H1 (cell line): ENCODE measurements at regions not wholly inside any gene's neighbourhood (a gene's known extent, or its start where the extent isn't known, plus 50 kb on each side); places are given as distances from the start of the nearest gene placed in this dataset.
A peak's percentile ranks its signal among the peaks of the same experiment; 100 is the strongest.

Experiments
- CTCF ChIA-PET: fragments of 300-600 bp; sonication (Branson Sonifier 250); formaldehyde crosslinking; loops from one replicate; lab custom pipeline; 2021; ENCODE audit not compliant: partially characterized antibody; lab: Charles Lee
- POLR2A ChIA-PET: fragments of 300-600 bp; sonication (Branson Sonifier 250); formaldehyde crosslinking; loops from one replicate; lab custom pipeline; 2021; ENCODE audit warnings: inconsistent platforms; ENCODE audit not compliant: partially characterized antibody; lab: Charles Lee
- DNase-seq, 2 experiments: peaks; one replicate each; pipeline versions ENCODE4 v3.0.0 to v3.0.0-alpha.2; 2010 to 2022; ENCODE audit warnings: low spot score in 2 of 2, low read depth in 1 of 2, mixed read lengths in 1 of 2
- FAIRE-seq: peaks from 2 replicates; lab custom pipeline; 2011; peaks lifted over from hg19 to GRCh38; lab: Jason Lieb, UNC
- H2AFZ ChIP-seq: 2 replicates; pipeline ENCODE4 v1.8.1; 2012; ENCODE audit warnings: low read length, inconsistent platforms
- H2AK5ac ChIP-seq: 2 replicates; pipeline ENCODE4 v1.6.1; 2013; ENCODE audit warnings: low read depth, low read length
- H2BK120ac ChIP-seq: replicated peaks from 2 replicates; pipeline ENCODE3; 2013; ENCODE audit warnings: low read depth, low read length, inconsistent platforms
- H2BK12ac ChIP-seq: 2 replicates; pipeline ENCODE4 v1.6.1; 2013; ENCODE audit warnings: low read depth, low read length
- H2BK15ac ChIP-seq: 2 replicates; pipeline ENCODE4 v1.6.1; 2013; ENCODE audit warnings: low read length
- H2BK20ac ChIP-seq: 2 replicates; pipeline ENCODE4 v1.6.1; 2013; ENCODE audit warnings: low read length
- H2BK5ac ChIP-seq: 2 replicates; pipeline ENCODE4 v1.6.1; 2013; ENCODE audit warnings: low read depth, low read length
- H3K14ac ChIP-seq: 2 replicates; pipeline ENCODE4 v1.6.1; 2013; ENCODE audit warnings: inconsistent platforms; ENCODE audit not compliant: insufficient read length
- H3K18ac ChIP-seq: 2 replicates; pipeline ENCODE4 v1.6.1; 2013; ENCODE audit warnings: low read length; ENCODE audit errors: extremely low read depth
- H3K23ac ChIP-seq: 2 replicates; pipeline ENCODE4 v1.6.1; 2013; ENCODE audit warnings: inconsistent platforms; ENCODE audit not compliant: insufficient read length
- H3K23me2 ChIP-seq: 2 replicates; pipeline ENCODE4 v1.6.1; 2013; ENCODE audit warnings: low read depth, low read length
- H3K27ac ChIP-seq: 2 replicates; pipeline ENCODE4 v1.6.1; 2011; ENCODE audit warnings: low read depth, low read length, inconsistent platforms
- H3K27me3 ChIP-seq, 4 experiments: replicated peaks in 1 of 4; 1 replicate in 1 of 4; 2 replicates in 3 of 4; pipeline versions ENCODE4 v1.6.1 to v1.8.1; 2011 to 2013; ENCODE audit warnings: low read length in 3 of 4, mild to moderate bottlenecking in 3 of 4, inconsistent platforms in 2 of 4, mixed read lengths in 2 of 4, moderate library complexity in 1 of 4; ENCODE audit not compliant: control insufficient read depth in 3 of 4, insufficient read depth in 3 of 4; ENCODE audit errors: extremely low read depth in 1 of 4
- H3K36me3 ChIP-seq, 4 experiments: 2 replicates each; pipeline versions ENCODE4 v1.6.1 to v1.8.1; 2011 to 2013; ENCODE audit warnings: mild to moderate bottlenecking in 4 of 4, low read length in 3 of 4, moderate library complexity in 2 of 4, control low read depth in 1 of 4, inconsistent platforms in 1 of 4; ENCODE audit not compliant: insufficient read depth in 4 of 4, control insufficient read depth in 2 of 4
- H3K4ac ChIP-seq: replicated peaks from 2 replicates; pipeline ENCODE3; 2013; ENCODE audit warnings: low read length, low read depth, mixed read lengths, inconsistent platforms; ENCODE audit not compliant: insufficient read length
- H3K4me1 ChIP-seq, 4 experiments: replicated peaks in 1 of 4; 1 replicate in 1 of 4; 2 replicates in 3 of 4; pipeline versions ENCODE4 v1.6.1 to v1.8.1; 2011 to 2013; ENCODE audit warnings: low read length in 3 of 4, inconsistent platforms in 2 of 4, mixed read lengths in 1 of 4; ENCODE audit not compliant: insufficient read depth in 4 of 4, control insufficient read depth in 3 of 4
- H3K4me2 ChIP-seq, 2 experiments: 2 replicates each; pipeline versions ENCODE4 v1.6.1 to v1.8.1; 2011 to 2013; ENCODE audit warnings: low read depth in 2 of 2, low read length in 2 of 2, control low read depth in 1 of 2, inconsistent platforms in 1 of 2, mild to moderate bottlenecking in 1 of 2; ENCODE audit not compliant: insufficient read depth in 1 of 2
- H3K4me3 ChIP-seq, 4 experiments: fragments of 200-600, 300-600 bp in 1 of 4; sonication (generic), shearing (Covaris generic), sonication (Bioruptor Twin) in 1 of 4; 2 replicates each; pipeline versions ENCODE4 v1.5.1 to v1.8.1; 2011 to 2016; ENCODE audit warnings: low read length in 4 of 4, low read depth in 3 of 4, control low read depth in 2 of 4, inconsistent platforms in 2 of 4, mild to moderate bottlenecking in 2 of 4, mixed read lengths in 1 of 4, moderate library complexity in 1 of 4; ENCODE audit not compliant: insufficient read depth in 2 of 4; ENCODE audit errors: extremely low read depth in 1 of 4
- H3K56ac ChIP-seq: replicated peaks from 2 replicates; pipeline ENCODE3; 2013; ENCODE audit warnings: low read depth, mild to moderate bottlenecking, mixed read lengths, low read length, inconsistent platforms; ENCODE audit not compliant: insufficient read length
- H3K79me1 ChIP-seq: 2 replicates; pipeline ENCODE4 v1.6.1; 2013; ENCODE audit warnings: low read depth, low read length, control low read depth
- H3K79me2 ChIP-seq, 2 experiments: 2 replicates each; pipeline versions ENCODE4 v1.6.1 to v1.8.1; 2012 to 2013; ENCODE audit warnings: low read length in 2 of 2, mild to moderate bottlenecking in 2 of 2, inconsistent platforms in 1 of 2; ENCODE audit not compliant: insufficient read depth in 2 of 2, control insufficient read depth in 1 of 2
- H3K9ac ChIP-seq, 4 experiments: replicated peaks in 1 of 4; 1 replicate in 1 of 4; 2 replicates in 3 of 4; pipeline versions ENCODE4 v1.6.1 to v1.8.1; 2011 to 2013; ENCODE audit warnings: low read depth in 3 of 4, low read length in 3 of 4, control low read depth in 2 of 4, mild to moderate bottlenecking in 2 of 4, moderate library complexity in 2 of 4, inconsistent platforms in 1 of 4; ENCODE audit errors: extremely low read depth in 1 of 4
- H3K9me3 ChIP-seq, 2 experiments: 2 replicates each; pipeline versions ENCODE4 v1.6.1 to v1.8.1; 2012 to 2013; ENCODE audit warnings: mild to moderate bottlenecking in 2 of 2, moderate library complexity in 2 of 2, control low read depth in 1 of 2, inconsistent platforms in 1 of 2, low read depth in 1 of 2, low read length in 1 of 2, mixed read lengths in 1 of 2; ENCODE audit not compliant: insufficient read depth in 2 of 2
- H4K20me1 ChIP-seq, 2 experiments: replicated peaks in 1 of 2; 2 replicates each; pipeline versions ENCODE3 to v1.8.1; 2011 to 2013; ENCODE audit warnings: inconsistent platforms in 2 of 2, low read length in 2 of 2, mild to moderate bottlenecking in 1 of 2; ENCODE audit not compliant: insufficient read depth in 2 of 2, control insufficient read depth in 1 of 2
- H4K5ac ChIP-seq: 2 replicates; pipeline ENCODE4 v1.6.1; 2013; ENCODE audit warnings: low read length, low read depth, mixed read lengths, inconsistent platforms; ENCODE audit not compliant: insufficient read length
- H4K8ac ChIP-seq: 2 replicates; pipeline ENCODE4 v1.8.0; 2013; ENCODE audit warnings: mild to moderate bottlenecking, moderate library complexity, low read length, inconsistent platforms; ENCODE audit not compliant: insufficient read depth; ENCODE audit errors: extremely low read depth
- H4K91ac ChIP-seq: replicated peaks from 2 replicates; pipeline ENCODE3; 2013; ENCODE audit warnings: low read length, mixed read lengths, inconsistent platforms; ENCODE audit not compliant: insufficient read length
- CEBPB ChIP-seq: IDR thresholded peaks from 2 replicates; pipeline ENCODE4 v1.6.1; 2012; ENCODE audit warnings: low read depth, low read length
- HDAC6 ChIP-seq: IDR thresholded peaks from one replicate; pipeline ENCODE4 v1.7.1; 2012; ENCODE audit warnings: low read depth, mild to moderate bottlenecking, inconsistent platforms, low read length, moderate library complexity
- JUN ChIP-seq: IDR thresholded peaks from 2 replicates; pipeline ENCODE4 v1.6.1; 2011; ENCODE audit warnings: low read depth, mild to moderate bottlenecking, improper control_type of control experiment, low read length
- MAFK ChIP-seq: IDR thresholded peaks from 2 replicates; pipeline ENCODE4 v1.6.1; 2012; ENCODE audit warnings: low read depth, mild to moderate bottlenecking, improper control_type of control experiment, low read length
- YY1 ChIP-seq: IDR thresholded peaks from 2 replicates; pipeline ENCODE4 v1.6.1; 2011; ENCODE audit warnings: low read depth, mild to moderate bottlenecking, low read length
- ZNF274 ChIP-seq: IDR thresholded peaks from 2 replicates; pipeline ENCODE4 v1.7.0; 2012; ENCODE audit warnings: low read length, borderline replicate concordance; ENCODE audit errors: extremely low read depth
- WGBS, 2 experiments: shearing (Covaris generic) in 1 of 2; methylation state at CpG; one replicate each; pipeline versions ENCODE4 v1.1.6 to v1.1.7; 2013 to 2015; ENCODE audit warnings: low lambda C conversion rate in 2 of 2, mixed read lengths in 2 of 2, inconsistent platforms in 1 of 2, low coverage in 1 of 2, missing lambda C conversion rate in 1 of 2; ENCODE audit not compliant: insufficient replicate concordance in 2 of 2, insufficient coverage in 1 of 2, insufficient read length in 1 of 2; ENCODE audit errors: extremely low coverage in 1 of 2, missing lambda C conversion rate in 1 of 2; 5-methylcytosine and 5-hydroxymethylcytosine counted together

DNA sequence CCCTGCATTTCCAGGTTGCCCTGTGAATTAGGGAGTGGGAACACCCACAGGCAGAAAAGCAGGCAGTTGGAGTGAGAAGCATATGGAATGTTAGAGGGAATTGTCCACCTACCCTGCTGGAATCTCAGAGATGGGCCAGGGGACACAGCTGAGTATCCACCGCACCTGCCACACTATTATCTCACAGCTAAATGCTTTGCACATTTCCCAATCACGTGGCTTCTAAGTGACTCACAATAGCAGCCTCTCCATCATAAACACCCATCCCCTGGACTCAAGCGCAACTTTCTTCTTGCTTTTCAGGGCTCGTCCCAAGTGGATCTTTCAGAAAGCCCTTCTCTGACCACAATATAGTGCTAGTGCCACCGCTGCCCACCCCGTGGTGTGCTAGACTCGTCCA lies 389.0 kb upstream of the LMCD1 start:
- no peak for DNase-seq
- WGBS, 2 experiments = 65% methylated on average over 7 of the region's 7 CpGs; no CpG with 5 or more reads in 1 of the 2 experiments
- Histone ChIP-seq H4K20me1 (no peaks in the 10 kb centered on the region), H2AK5ac (0 out of 2 replicates have a peak overlapping the region, but pooled peaks have one; percentile 27), H4K8ac (no peak overlapping the region), H3K14ac (no peak overlapping the region), H3K4me1 (peaks cover 0 to 21% (median 8%) of the 10 kb centered on the region in 4 experiments; a peak in 5 of 7 replicates), H2BK5ac (peak overlapping the region; percentile 41; the same call in 1 of the 2 replicates), H3K4ac (no peak overlapping the region), H3K4me3 (no peak overlapping the region), H2BK12ac (peak overlapping the region; percentile 52; the same call in 1 of the 2 replicates), H4K91ac (peak overlapping the region; percentile 57), H3K79me1 (no peaks in the 10 kb centered on the region), H3K23me2 (no peaks in the 10 kb centered on the region), H2AFZ (no peak overlapping the region), H2BK20ac (peak overlapping the region; percentile 76), H4K5ac (no peak overlapping the region), H3K27me3 (no peaks in the 10 kb centered on the region), H3K9ac (no peak overlapping the region), H3K9me3 (no peaks in the 10 kb centered on the region), H3K4me2 (no peak overlapping the region), H2BK15ac (no peak overlapping the region), H3K23ac (no peak overlapping the region), H3K27ac (no peak overlapping the region), H2BK120ac (peak overlapping the region; percentile 18), H3K79me2 (no peaks in the 10 kb centered on the region), H3K36me3 (no peaks in the 10 kb centered on the region), H3K56ac (no peak overlapping the region), H3K18ac (peak overlapping the region; percentile 42; the same call in 1 of the 2 replicates)
- TF ChIP-seq CEBPB (no peak), ZNF274 (no peak), HDAC6 (no peak), JUN (no peak), YY1 (no peak), MAFK (no peak)
- no peak for FAIRE-seq
- ChIA-PET POLR2A (no interaction called here), CTCF (interaction anchor here (1.2 to 5.2 kb wide), 8 partner anchors 11 to 331 kb away, joined by 3 to 22 read pairs (median 6); no protein-coding TSS in a partner anchor)
